Tibial artery (tissue), 4 donors: ENCODE measurements at regions not wholly inside any gene's neighbourhood (a gene's known extent, or its start where the extent isn't known, plus 50 kb on each side); places are given as distances from the start of the nearest gene placed in this dataset.

ENCODE experiments used
- DNase-seq, 2 donors: peaks; one replicate each; pipeline ENCODE4 v3.0.0-alpha.2; 2019
- H3K27ac ChIP-seq, 2 donors: fragments of 200-600 bp; sonication (generic) in 1 of 2; 1 replicate in 1 of 2; 2 replicates in 1 of 2; pipeline ENCODE4 v1.5.1; 2018 to 2019; ENCODE audit warnings: mild to moderate bottlenecking in 1 of 2
- H3K27me3 ChIP-seq, 2 donors: fragments of 200-600 bp; sonication (generic) in 1 of 2; one replicate each; pipeline versions ENCODE4 v1.5.1 to v1.6.0; 2016 to 2019
- H3K36me3 ChIP-seq, 3 donors: fragments of 200-600 bp; sonication (generic) in 2 of 3; one replicate each; pipeline ENCODE4 v1.5.1; 2016 to 2019; ENCODE audit warnings: mild to moderate bottlenecking in 2 of 3
- H3K4me1 ChIP-seq, 4 donors: fragments of 200-600 bp; sonication (generic) in 2 of 4; 1 replicate in 3 of 4; 2 replicates in 1 of 4; pipeline ENCODE4 v1.5.1; 2016 to 2019
- H3K4me3 ChIP-seq, 2 donors: fragments of 200-600 bp; sonication (generic) in 1 of 2; 1 replicate in 1 of 2; 2 replicates in 1 of 2; pipeline ENCODE4 v1.5.1; 2018 to 2019; ENCODE audit warnings: mild to moderate bottlenecking in 2 of 2
- H3K9me3 ChIP-seq, 3 donors: fragments of 200-600 bp; sonication (generic) in 1 of 3; one replicate each; pipeline ENCODE4 v1.5.1; 2016 to 2019
- intact Hi-C: fragments of 100-400 bp; cut with DNase I; formaldehyde crosslinking; loops from one replicate; pipeline ENCODE4 v1.15.0; 2023; ENCODE audit warnings: low total_unique reads
- TF ChIP-seq, protein P1 (sequence below), 2 experiments: fragments of 200-600 bp in 1 of 2; fragments of 450-650 bp in 1 of 2; IDR thresholded peaks; one replicate each; pipeline ENCODE4 v1.5.1; 2017 to 2019; ENCODE audit warnings: antibody characterized with exemption in 2 of 2, mild to moderate bottlenecking in 1 of 2, moderate library complexity in 1 of 2

DNA sequence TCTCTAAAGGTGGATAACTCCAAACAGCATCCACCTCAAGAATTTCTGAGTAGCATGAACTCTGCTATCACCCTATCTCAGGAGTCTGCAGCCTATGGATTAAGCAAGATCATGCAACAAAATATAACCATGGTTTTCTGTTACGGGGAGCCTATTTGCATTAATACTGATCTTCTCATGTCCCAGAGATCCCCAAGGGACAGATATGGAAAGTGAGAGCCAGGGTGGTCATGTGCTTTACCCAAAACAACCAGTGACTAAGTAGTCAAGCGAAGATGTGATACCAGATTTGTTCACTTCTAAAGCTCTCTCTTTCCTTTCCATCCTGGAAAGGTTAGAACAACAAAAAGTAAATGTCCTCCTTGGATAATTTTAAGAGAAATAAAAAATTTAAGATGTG lies 125.1 kb downstream of the PRRX1 start:
- H3K27me3 ChIP-seq: no peaks in the 10 kb centered on the region
- H3K9me3 ChIP-seq: no peaks in the 10 kb centered on the region
- no peaks in the 10 kb centered on the region for H3K36me3 ChIP-seq
- intact Hi-C loops: no loop called here
- no peak overlapping the region for H3K4me3 ChIP-seq
- DNase-seq: no peak
- TF ChIP-seq, protein P1, sequence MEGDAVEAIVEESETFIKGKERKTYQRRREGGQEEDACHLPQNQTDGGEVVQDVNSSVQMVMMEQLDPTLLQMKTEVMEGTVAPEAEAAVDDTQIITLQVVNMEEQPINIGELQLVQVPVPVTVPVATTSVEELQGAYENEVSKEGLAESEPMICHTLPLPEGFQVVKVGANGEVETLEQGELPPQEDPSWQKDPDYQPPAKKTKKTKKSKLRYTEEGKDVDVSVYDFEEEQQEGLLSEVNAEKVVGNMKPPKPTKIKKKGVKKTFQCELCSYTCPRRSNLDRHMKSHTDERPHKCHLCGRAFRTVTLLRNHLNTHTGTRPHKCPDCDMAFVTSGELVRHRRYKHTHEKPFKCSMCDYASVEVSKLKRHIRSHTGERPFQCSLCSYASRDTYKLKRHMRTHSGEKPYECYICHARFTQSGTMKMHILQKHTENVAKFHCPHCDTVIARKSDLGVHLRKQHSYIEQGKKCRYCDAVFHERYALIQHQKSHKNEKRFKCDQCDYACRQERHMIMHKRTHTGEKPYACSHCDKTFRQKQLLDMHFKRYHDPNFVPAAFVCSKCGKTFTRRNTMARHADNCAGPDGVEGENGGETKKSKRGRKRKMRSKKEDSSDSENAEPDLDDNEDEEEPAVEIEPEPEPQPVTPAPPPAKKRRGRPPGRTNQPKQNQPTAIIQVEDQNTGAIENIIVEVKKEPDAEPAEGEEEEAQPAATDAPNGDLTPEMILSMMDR (IDR thresholded peaks at IDR 0.05): no peak
- no peak overlapping the region for H3K27ac ChIP-seq
- peaks cover 0 to 24% (median 5%) of the 10 kb centered on the region in 4 donors for H3K4me1 ChIP-seq

DNA sequence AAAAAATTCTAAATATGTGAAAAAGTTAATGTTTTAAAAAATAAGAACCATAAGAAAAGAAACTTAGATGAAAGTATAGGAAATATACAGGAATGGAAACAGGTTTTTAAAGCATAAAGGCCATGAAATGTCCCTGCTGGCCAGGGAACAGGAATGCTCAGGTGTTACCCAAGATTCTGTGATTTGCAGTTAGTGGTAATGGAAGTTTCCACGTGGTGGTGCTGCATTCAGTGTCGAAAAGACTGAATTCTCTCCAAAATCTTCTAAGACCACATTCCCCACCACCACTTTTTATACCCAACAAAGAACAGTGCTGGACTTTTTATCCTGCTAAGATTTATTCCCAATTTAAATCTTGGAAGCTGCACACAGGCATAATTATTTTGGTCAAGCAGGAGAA lies 126.2 kb downstream of the PRRX1 start:
- DNase-seq: no peak
- intact Hi-C loops: no loop called here
- Histone ChIP-seq H3K27me3 (no peaks in the 10 kb centered on the region), H3K4me1 (peaks cover 0 to 24% (median 5%) of the 10 kb centered on the region in 4 donors), H3K36me3 (no peaks in the 10 kb centered on the region), H3K27ac (peak overlapping the region in 1 of 2 donors; percentile 6), H3K9me3 (no peaks in the 10 kb centered on the region), H3K4me3 (no peak overlapping the region)
- TF ChIP-seq, protein P1 (IDR thresholded peaks at IDR 0.05): peak in 1 of 2 experiments; percentile 20

DNA sequence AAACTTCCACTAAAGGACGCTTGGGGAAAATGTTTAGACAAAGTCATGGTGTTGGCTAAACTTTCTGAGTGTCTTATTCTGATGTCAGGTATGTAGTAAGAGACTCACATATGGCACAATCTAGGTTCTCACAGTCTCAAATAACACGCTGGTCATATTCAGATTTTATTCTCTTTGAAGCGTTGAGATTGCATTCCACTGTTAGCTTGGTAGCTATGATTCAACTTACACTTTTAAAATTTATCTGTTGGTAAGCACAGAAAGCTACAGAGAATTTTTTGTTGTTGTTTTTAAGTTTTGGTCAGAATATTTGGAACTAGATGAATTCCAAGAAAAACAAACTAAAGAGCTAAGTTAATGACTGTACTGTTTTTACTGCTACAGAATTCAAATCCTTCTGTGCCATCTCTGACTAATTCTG lies 126.7 kb downstream of the PRRX1 start:
- intact Hi-C loops: no loop called here
- Histone ChIP-seq H3K9me3 (no peaks in the 10 kb centered on the region), H3K27ac (peak overlapping the region; percentile 6), H3K4me3 (no peak overlapping the region), H3K36me3 (no peaks in the 10 kb centered on the region), H3K27me3 (no peaks in the 10 kb centered on the region), H3K4me1 (peaks cover 0 to 24% (median 5%) of the 10 kb centered on the region in 4 donors)
- TF ChIP-seq, protein P1 (IDR thresholded peaks at IDR 0.05): no peak
- DNase-seq: no peak

DNA sequence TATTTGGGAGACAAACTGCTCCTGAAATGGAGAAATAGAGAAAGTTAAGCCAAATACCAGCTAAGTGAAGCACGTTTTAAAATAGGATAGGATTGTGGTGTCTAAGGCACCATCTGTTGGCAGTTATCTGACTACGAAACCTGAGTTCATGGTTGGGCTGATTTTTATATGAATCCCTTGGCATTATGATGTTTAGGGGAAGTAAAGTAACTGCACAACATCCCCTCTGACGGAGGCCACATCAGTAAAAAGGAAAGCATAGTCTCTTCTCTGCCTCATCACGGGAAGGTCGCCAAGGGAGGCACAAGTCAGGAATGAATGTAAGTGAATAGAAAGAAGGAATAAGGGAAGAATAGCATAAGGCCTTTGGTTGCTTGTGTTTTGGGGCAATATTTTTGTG lies 128.0 kb downstream of the PRRX1 start:
- no peaks in the 10 kb centered on the region for H3K27me3 ChIP-seq
- H3K9me3 ChIP-seq: no peaks in the 10 kb centered on the region
- no peaks in the 10 kb centered on the region for H3K36me3 ChIP-seq
- peaks cover 0 to 24% (median 5%) of the 10 kb centered on the region in 4 donors for H3K4me1 ChIP-seq
- intact Hi-C loops: no loop called here
- H3K27ac ChIP-seq: no peak overlapping the region
- DNase-seq: no peak
- TF ChIP-seq, protein P1 (IDR thresholded peaks at IDR 0.05): no peak
- H3K4me3 ChIP-seq: no peak overlapping the region

DNA sequence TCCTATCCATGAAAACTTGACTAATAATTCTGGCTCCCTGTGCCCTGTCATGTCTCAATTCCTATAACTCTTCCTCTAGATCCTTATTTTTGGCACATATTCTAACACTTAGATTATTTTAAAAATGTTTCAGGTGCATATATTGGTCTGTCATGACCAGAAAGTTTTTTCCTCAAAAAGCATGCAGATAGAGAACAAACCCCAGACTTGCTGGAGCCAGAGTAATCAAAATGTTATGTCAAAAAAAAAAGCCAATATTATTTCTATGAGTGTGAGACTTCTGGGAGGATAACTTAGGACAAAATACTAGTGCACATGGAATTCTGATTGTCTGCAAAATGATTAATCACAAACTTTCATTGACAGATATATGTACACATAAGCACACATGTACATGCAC lies 135.1 kb upstream of the MROH9 start:
- TF ChIP-seq, protein P1 (IDR thresholded peaks at IDR 0.05): no peak
- no peak overlapping the region for H3K4me3 ChIP-seq
- H3K27ac ChIP-seq: no peak overlapping the region
- H3K27me3 ChIP-seq: no peaks in the 10 kb centered on the region
- no peaks in the 10 kb centered on the region for H3K36me3 ChIP-seq
- no peaks in the 10 kb centered on the region for H3K9me3 ChIP-seq
- peaks cover 0 to 15% (median 0%) of the 10 kb centered on the region in 4 donors for H3K4me1 ChIP-seq
- intact Hi-C loops: no loop called here
- no peak for DNase-seq

DNA sequence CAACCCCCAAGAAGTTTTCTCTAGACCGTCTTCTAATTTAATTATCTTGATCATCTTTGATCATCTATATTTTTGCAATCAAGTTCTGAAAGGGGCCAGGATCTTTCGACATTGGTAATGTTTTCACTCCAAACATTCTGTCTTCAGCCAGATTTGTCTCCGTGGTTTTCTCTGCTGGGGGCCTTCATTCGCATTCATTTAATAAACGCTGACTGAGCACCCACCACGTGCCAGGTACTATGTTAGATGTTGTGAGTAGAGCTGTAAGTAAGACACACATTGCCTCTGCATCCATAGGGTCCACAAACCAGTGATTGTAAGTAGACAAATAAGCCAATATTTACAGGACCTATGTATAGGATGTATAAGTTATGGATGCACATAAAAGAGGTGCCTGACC lies 134.5 kb upstream of the MROH9 start:
- TF ChIP-seq, protein P1 (IDR thresholded peaks at IDR 0.05): no peak
- DNase-seq: no peak
- Histone ChIP-seq H3K36me3 (no peaks in the 10 kb centered on the region), H3K4me1 (peaks cover 0 to 20% (median under 1%) of the 10 kb centered on the region in 4 donors), H3K27me3 (no peaks in the 10 kb centered on the region), H3K27ac (no peak overlapping the region), H3K4me3 (no peak overlapping the region), H3K9me3 (no peaks in the 10 kb centered on the region)
- intact Hi-C loops: no loop called here
